ENCODE measurements at regions not wholly inside any gene's neighbourhood (a gene's known extent, or its start where the extent isn't known, plus 50 kb on each side); places are given as distances from the start of the nearest gene placed in this dataset.
A peak's percentile ranks its signal among the peaks of the same experiment; 100 is the strongest.
"Not testable (repeated sequence)": the region's sequence is repeated elsewhere in the genome, so short reads cannot be mapped to it uniquely, and the experiment has no call there.

DNA sequence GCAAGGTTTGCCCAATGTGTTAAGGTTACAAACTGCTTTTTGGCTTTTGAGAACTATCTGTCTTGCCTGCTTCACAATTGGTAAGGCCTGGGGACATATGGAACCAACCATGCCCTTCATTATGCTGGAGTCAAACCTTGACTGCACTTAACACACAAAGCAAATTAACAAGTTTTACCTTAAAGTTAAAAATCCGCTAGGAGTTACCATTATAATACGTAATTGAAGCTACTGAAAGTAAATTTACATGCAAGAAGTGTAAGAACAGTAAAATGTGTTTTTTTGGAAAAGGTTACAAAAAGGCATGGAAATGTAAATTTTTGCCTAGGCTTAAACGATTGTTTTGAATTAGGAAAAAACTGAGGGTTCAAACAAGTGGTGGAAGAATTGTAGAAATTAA is 69.7 kb downstream of the BMP15 start:
- H3K36me3 Mint-ChIP-seq (ENCODE audit: low read depth): no peaks in the 10 kb centered on the region
- no peak overlapping the region for H3K4me3 Mint-ChIP-seq (ENCODE audit: unreplicated experiment)
- peaks cover 12% of the 10 kb centered on the region for H3K27me3 Mint-ChIP-seq (ENCODE audit: low read depth)
- no peak for DNase-seq (ENCODE audit: low spot score)
- H3K9me3 Mint-ChIP-seq (ENCODE audit: low read depth): no peaks in the 10 kb centered on the region
- no peak overlapping the region for H3K27ac Mint-ChIP-seq (ENCODE audit: unreplicated experiment)
- no peaks in the 10 kb centered on the region for H3K4me1 Mint-ChIP-seq (ENCODE audit: low read depth)
- TF ChIP-seq, protein P1, sequence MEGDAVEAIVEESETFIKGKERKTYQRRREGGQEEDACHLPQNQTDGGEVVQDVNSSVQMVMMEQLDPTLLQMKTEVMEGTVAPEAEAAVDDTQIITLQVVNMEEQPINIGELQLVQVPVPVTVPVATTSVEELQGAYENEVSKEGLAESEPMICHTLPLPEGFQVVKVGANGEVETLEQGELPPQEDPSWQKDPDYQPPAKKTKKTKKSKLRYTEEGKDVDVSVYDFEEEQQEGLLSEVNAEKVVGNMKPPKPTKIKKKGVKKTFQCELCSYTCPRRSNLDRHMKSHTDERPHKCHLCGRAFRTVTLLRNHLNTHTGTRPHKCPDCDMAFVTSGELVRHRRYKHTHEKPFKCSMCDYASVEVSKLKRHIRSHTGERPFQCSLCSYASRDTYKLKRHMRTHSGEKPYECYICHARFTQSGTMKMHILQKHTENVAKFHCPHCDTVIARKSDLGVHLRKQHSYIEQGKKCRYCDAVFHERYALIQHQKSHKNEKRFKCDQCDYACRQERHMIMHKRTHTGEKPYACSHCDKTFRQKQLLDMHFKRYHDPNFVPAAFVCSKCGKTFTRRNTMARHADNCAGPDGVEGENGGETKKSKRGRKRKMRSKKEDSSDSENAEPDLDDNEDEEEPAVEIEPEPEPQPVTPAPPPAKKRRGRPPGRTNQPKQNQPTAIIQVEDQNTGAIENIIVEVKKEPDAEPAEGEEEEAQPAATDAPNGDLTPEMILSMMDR (IDR thresholded peaks at IDR 0.05): no peak

DNA sequence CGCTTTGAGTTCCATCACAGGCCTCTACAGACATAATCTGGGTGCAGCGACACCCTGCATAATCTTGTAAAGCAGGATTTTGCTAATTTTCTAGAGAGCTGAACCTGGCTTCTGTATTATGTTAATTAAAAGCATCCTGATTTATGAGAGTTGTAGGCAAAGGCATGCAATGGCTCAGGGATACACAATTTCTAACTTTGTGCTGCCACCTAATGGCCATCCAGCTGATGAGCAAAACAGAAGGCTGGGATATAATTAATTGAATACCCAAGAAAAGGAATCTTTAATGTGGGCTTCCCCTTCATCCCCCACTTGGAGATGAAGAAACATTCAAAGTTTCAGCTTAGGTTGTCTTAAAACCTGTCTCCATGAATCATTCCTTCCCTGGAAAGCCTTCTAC is 78.1 kb downstream of the BMP15 start:
- no peak for DNase-seq (ENCODE audit: low spot score)
- Mint-ChIP-seq H3K4me3 (ENCODE audit: unreplicated experiment) (no peak overlapping the region), H3K36me3 (ENCODE audit: low read depth) (no peaks in the 10 kb centered on the region), H3K4me1 (ENCODE audit: low read depth) (no peaks in the 10 kb centered on the region), H3K9me3 (ENCODE audit: low read depth) (no peaks in the 10 kb centered on the region), H3K27ac (ENCODE audit: unreplicated experiment) (no peak overlapping the region), H3K27me3 (ENCODE audit: low read depth) (peaks cover 19% of the 10 kb centered on the region)
- TF ChIP-seq, protein P1 (IDR thresholded peaks at IDR 0.05): peak; percentile 81

DNA sequence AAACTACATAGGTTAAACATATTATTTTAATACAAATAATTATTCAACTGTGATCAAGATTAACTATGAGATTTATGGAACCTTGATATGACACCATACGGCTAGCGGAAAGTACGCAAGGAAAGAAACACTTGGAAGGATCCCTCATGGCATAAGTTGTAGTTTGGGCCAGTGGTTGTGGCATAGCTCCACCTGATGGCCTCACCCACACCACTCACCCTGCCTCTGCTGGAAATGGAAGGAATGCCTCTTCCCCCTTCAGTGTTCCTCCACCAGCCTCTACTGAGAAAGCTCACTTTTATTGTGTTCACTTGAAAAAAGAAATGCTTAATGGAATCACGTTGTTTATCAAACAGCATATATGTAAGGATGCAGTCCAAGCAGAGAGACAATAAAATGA is 86.4 kb downstream of the BMP15 start:
- Mint-ChIP-seq H3K27me3 (ENCODE audit: low read depth) (peaks cover 6% of the 10 kb centered on the region), H3K4me3 (ENCODE audit: unreplicated experiment) (no peak overlapping the region), H3K9me3 (ENCODE audit: low read depth) (peaks cover 2% of the 10 kb centered on the region), H3K4me1 (ENCODE audit: low read depth) (no peaks in the 10 kb centered on the region), H3K36me3 (ENCODE audit: low read depth) (no peaks in the 10 kb centered on the region), H3K27ac (ENCODE audit: unreplicated experiment) (no peak overlapping the region)
- no peak for DNase-seq (ENCODE audit: low spot score)
- TF ChIP-seq, protein P1 (IDR thresholded peaks at IDR 0.05): no peak

DNA sequence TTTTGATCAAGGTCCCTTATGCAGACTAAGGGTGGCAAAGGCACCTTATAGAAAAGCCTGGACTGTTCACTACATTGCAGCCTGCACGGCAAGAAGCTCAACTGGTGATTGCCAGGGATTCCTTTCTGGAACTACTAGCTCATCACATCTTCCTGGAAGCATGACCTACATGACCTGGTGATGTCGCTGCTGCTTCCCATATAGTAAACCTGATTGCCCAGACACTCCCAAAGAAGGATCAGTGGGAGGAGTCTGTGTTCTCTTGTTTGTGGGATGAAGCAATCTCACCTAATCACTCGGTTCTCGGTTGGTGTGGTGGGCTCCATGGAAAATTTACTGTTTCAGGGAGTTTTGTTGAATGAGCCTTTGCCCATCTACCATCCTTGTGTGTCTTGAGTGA is 89.8 kb downstream of the BMP15 start:
- H3K27me3 Mint-ChIP-seq (ENCODE audit: low read depth); H3K9me3 Mint-ChIP-seq (ENCODE audit: low read depth); H3K4me1 Mint-ChIP-seq (ENCODE audit: low read depth); H3K4me3 Mint-ChIP-seq (ENCODE audit: unreplicated experiment); H3K27ac Mint-ChIP-seq (ENCODE audit: unreplicated experiment); H3K36me3 Mint-ChIP-seq (ENCODE audit: low read depth); DNase-seq (ENCODE audit: low spot score): not testable (repeated sequence)

DNA sequence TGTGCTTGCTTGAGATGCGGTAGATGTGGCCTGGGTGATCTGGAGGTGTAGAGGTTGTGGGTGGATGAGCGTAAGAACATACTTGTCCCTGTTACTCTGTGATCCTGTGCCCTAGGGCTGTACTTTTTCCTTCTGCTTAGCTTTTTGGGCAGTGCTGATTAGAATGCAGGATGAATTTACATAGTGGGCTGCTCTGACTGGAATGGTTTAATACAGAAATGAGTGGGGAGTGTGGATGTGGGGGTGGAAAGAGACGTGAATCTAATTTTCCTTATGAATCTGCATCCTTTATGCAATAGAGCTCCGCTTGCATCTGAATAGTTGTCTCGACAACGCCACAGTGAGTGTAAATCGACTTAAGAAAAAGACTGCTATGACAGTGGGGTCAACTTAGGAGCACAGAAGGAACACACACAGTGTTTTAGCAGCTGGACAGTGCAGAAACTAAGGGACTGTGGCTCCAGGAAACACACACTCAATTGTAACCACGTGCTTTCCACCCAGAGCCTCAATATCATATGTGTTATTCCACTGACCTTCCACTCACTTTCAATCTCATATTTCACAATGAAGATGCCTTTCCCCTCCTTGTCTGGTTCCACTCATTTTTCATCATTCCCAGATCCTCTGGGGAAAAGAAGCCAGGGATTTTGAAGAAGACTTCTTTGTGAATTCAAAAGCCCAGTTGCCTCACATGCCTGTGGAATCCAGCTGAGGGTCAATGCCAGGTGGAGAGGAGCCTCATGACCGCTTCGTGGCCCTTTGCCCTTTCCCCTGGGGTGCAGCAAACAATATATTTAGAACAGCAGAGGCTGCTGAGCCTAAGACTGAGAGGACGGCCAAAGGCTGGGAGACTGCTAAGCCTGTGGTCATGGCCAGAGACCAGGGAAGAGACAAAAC is 91.4 kb downstream of the BMP15 start:
- not testable (repeated sequence) for H3K4me1 Mint-ChIP-seq (ENCODE audit: low read depth); DNase-seq (ENCODE audit: low spot score); H3K4me3 Mint-ChIP-seq (ENCODE audit: unreplicated experiment); H3K27ac Mint-ChIP-seq (ENCODE audit: unreplicated experiment); H3K36me3 Mint-ChIP-seq (ENCODE audit: low read depth); H3K9me3 Mint-ChIP-seq (ENCODE audit: low read depth); H3K27me3 Mint-ChIP-seq (ENCODE audit: low read depth)

DNA sequence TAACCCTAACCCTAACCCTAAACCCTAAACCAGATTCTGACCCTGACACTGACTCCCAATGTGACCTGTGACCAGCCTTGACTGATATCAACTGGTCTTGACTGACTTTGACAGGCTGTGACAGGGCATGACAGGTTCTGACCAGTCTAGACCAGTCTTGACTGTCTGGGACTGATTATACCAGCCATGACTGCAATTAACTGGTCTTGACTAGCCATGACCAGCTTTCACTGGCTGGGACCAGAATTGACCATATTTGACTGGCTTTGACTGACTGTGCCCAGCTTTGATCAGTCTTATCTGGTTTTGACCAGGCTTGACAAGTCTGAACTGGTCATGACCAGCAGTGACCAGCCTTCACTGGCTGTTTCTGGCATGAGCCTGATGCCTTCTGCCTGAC is 95.5 kb downstream of the BMP15 start:
- no peaks in the 10 kb centered on the region for H3K27me3 Mint-ChIP-seq (ENCODE audit: low read depth)
- no peak overlapping the region for H3K27ac Mint-ChIP-seq (ENCODE audit: unreplicated experiment)
- H3K4me3 Mint-ChIP-seq (ENCODE audit: unreplicated experiment): no peak overlapping the region
- no peaks in the 10 kb centered on the region for H3K36me3 Mint-ChIP-seq (ENCODE audit: low read depth)
- peaks cover 6% of the 10 kb centered on the region for H3K9me3 Mint-ChIP-seq (ENCODE audit: low read depth)
- no peaks in the 10 kb centered on the region for H3K4me1 Mint-ChIP-seq (ENCODE audit: low read depth)
- no peak for DNase-seq (ENCODE audit: low spot score)
- TF ChIP-seq, protein P1 (IDR thresholded peaks at IDR 0.05): no peak
